HEK293 (cell line): ENCODE measurements at regions not wholly inside any gene's neighbourhood (a gene's known extent, or its start where the extent isn't known, plus 50 kb on each side); places are given as distances from the start of the nearest gene placed in this dataset.

ENCODE experiments used
- CTCF ChIA-PET: fragments of 350-600 bp; formaldehyde crosslinking; extraction: SDS; loops from one replicate; lab custom pipeline; 2021; ENCODE audit warnings: antibody characterized with exemption; lab: Yijun Ruan, JAX
- POLR2A ChIA-PET: fragments of 300-600 bp; formaldehyde crosslinking; extraction: SDS; loops from one replicate; lab custom pipeline; 2020; ENCODE audit warnings: antibody characterized with exemption, inconsistent platforms; lab: Yijun Ruan, JAX
- H3K27ac ChIP-seq: fragments of 200-500 bp; sonication (Bioruptor generic); 2 replicates; pipeline ENCODE4 v1.5.1; 2014; ENCODE audit warnings: low read depth, low read length, control low read depth, inconsistent platforms; ENCODE audit errors: extremely low read depth
- H3K36me3 ChIP-seq, 2 experiments: fragments of 200-500 bp in 1 of 2; sonication (Bioruptor generic) in 1 of 2; 1 replicate in 1 of 2; 2 replicates in 1 of 2; pipeline ENCODE4 v1.5.1; 2014 to 2017; ENCODE audit warnings: inconsistent platforms in 2 of 2, low read length in 2 of 2; ENCODE audit not compliant: control insufficient read depth in 2 of 2, insufficient read depth in 1 of 2
- H3K4me1 ChIP-seq: fragments of 200-500 bp; sonication (Bioruptor generic); 2 replicates; pipeline ENCODE4 v1.5.1; 2014; ENCODE audit warnings: mild to moderate bottlenecking, low read length, inconsistent platforms; ENCODE audit not compliant: control insufficient read depth, insufficient read depth
- H3K4me3 ChIP-seq: 2 replicates; pipeline ENCODE4 v1.5.1; 2011; ENCODE audit warnings: low read depth, mild to moderate bottlenecking, control low read depth, low read length, moderate library complexity
- H3K9me3 ChIP-seq: fragments of 200-500 bp; sonication (Bioruptor generic); 2 replicates; pipeline ENCODE4 v1.5.1; 2014; ENCODE audit warnings: low read depth, low read length, inconsistent platforms; ENCODE audit not compliant: control insufficient read depth, insufficient read depth
- AEBP2 ChIP-seq: fragments of 450-650 bp; formaldehyde crosslinking; IDR thresholded peaks from 2 replicates; pipeline ENCODE4 v1.5.1; 2016; ENCODE audit warnings: missing biosample characterization, missing genetic modification characterization, borderline replicate concordance
- BCL11B ChIP-seq: fragments of 450-650 bp; formaldehyde crosslinking; IDR thresholded peaks from 2 replicates; pipeline ENCODE4 v1.5.1; 2016; ENCODE audit warnings: low read depth, missing biosample characterization, missing genetic modification characterization
- HOXD13 ChIP-seq: sonication (generic); formaldehyde crosslinking; IDR thresholded peaks from 2 replicates; pipeline ENCODE4 v1.8.0; 2022; ENCODE audit warnings: missing genetic modification reagents, borderline replicate concordance
- KLF7 ChIP-seq: fragments of 450-650 bp; formaldehyde crosslinking; IDR thresholded peaks from 2 replicates; pipeline ENCODE4 v1.5.1; 2016; ENCODE audit warnings: missing biosample characterization, missing genetic modification characterization, borderline replicate concordance
- SETDB1 ChIP-seq: IDR thresholded peaks from one replicate; pipeline ENCODE4 v1.6.1; 2017; ENCODE audit warnings: mild to moderate bottlenecking, low read length, moderate library complexity, mixed read lengths; ENCODE audit not compliant: insufficient read length
- ZBTB21 ChIP-seq: fragments of 450-650 bp; formaldehyde crosslinking; IDR thresholded peaks from 2 replicates; pipeline ENCODE4 v1.5.1; 2017; ENCODE audit warnings: missing biosample characterization, missing genetic modification characterization
- ZBTB48 ChIP-seq: fragments of 450-650 bp; formaldehyde crosslinking; IDR thresholded peaks from 2 replicates; pipeline ENCODE4 v1.5.1; 2016; ENCODE audit warnings: missing biosample characterization, missing genetic modification characterization
- ZBTB7A ChIP-seq: fragments of 450-650 bp; formaldehyde crosslinking; IDR thresholded peaks from 2 replicates; pipeline ENCODE4 v1.5.1; 2016; ENCODE audit warnings: low read depth, missing biosample characterization, missing genetic modification characterization
- ZBTB8A ChIP-seq: fragments of 450-650 bp; formaldehyde crosslinking; IDR thresholded peaks from 2 replicates; pipeline ENCODE4 v1.5.1; 2016; ENCODE audit warnings: missing biosample characterization, missing genetic modification characterization
- ZNF10 ChIP-seq: fragments of 450-650 bp; formaldehyde crosslinking; IDR thresholded peaks from 2 replicates; pipeline ENCODE4 v1.5.1; 2017; ENCODE audit warnings: missing biosample characterization, missing genetic modification characterization
- ZNF211 ChIP-seq: fragments of 450-650 bp; formaldehyde crosslinking; IDR thresholded peaks from 2 replicates; pipeline ENCODE4 v1.5.1; 2016; ENCODE audit warnings: low read depth, missing biosample characterization, missing genetic modification characterization
- ZNF302 ChIP-seq: fragments of 450-650 bp; formaldehyde crosslinking; IDR thresholded peaks from 2 replicates; pipeline ENCODE4 v1.5.1; 2016; ENCODE audit warnings: missing biosample characterization, missing genetic modification characterization, low read depth
- ZNF324 ChIP-seq: fragments of 450-650 bp; formaldehyde crosslinking; IDR thresholded peaks from 2 replicates; pipeline ENCODE4 v1.5.1; 2016; ENCODE audit warnings: missing biosample characterization, missing genetic modification characterization
- ZNF366 ChIP-seq: fragments of 450-650 bp; formaldehyde crosslinking; conservative IDR thresholded peaks from 2 replicates; pipeline ENCODE4 v1.5.1; 2016; ENCODE audit warnings: missing biosample characterization, missing genetic modification characterization
- ZNF555 ChIP-seq: fragments of 450-650 bp; formaldehyde crosslinking; conservative IDR thresholded peaks from 2 replicates; pipeline ENCODE4 v1.5.1; 2017; ENCODE audit warnings: missing biosample characterization, mild to moderate bottlenecking, missing genetic modification characterization, inconsistent platforms
- ZNF664 ChIP-seq: fragments of 450-650 bp; formaldehyde crosslinking; IDR thresholded peaks from 2 replicates; pipeline ENCODE4 v1.5.1; 2016; ENCODE audit warnings: missing biosample characterization, missing genetic modification characterization
- ZNF670 ChIP-seq: fragments of 450-650 bp; formaldehyde crosslinking; IDR thresholded peaks from 2 replicates; pipeline ENCODE4 v1.5.1; 2016; ENCODE audit warnings: missing biosample characterization, missing genetic modification characterization, low read depth
- ZNF701 ChIP-seq: fragments of 450-650 bp; formaldehyde crosslinking; IDR thresholded peaks from 2 replicates; pipeline ENCODE4 v1.5.1; 2016; ENCODE audit warnings: missing biosample characterization, missing genetic modification characterization
- ZNF707 ChIP-seq: fragments of 450-650 bp; formaldehyde crosslinking; IDR thresholded peaks from 2 replicates; pipeline ENCODE4 v1.5.1; 2016; ENCODE audit warnings: missing biosample characterization, missing genetic modification characterization
- ZSCAN23 ChIP-seq: fragments of 450-650 bp; formaldehyde crosslinking; IDR thresholded peaks from 2 replicates; pipeline ENCODE4 v1.5.1; 2016; ENCODE audit warnings: missing biosample characterization, missing genetic modification characterization
- ZSCAN4 ChIP-seq: fragments of 450-650 bp; formaldehyde crosslinking; IDR thresholded peaks from 2 replicates; pipeline ENCODE4 v1.5.1; 2017; ENCODE audit warnings: missing biosample characterization, missing genetic modification characterization

DNA sequence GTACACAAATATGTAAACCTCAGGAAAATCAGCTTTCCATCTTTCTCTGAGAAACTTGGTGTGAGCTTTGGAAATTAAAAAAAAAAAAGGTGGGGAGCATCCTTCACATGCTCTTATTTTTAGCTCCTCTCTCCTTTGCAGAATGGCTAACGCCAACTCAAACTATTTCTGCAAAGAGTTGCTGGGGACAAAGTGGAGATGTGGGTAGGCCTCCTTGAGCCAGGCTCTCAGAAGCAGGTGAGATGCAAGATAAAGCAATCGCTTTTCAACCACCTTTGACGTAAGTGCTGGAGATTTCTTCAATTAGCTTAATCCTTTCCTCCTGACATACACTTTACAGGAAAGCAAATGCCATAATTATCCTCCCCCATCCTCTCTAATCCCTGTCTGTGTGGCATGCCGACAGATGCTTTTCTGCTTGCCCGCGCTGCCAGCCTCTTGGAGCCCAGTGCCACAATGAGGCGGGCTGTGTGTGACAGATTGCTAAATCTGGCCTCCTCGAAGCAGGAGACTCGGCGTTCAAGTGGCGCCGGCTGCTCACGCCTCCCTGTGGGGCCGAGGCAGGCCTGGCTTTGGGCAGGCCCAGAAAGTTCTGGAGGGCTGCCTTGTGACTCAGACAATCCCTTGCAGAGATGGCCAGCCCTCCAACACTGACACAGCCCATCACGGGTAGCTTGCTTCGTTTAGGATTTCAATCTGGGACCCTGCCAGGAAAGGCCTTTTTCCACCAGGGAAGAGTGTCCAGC lies 64.9 kb upstream of the SOD3 start:
- Histone ChIP-seq H3K4me3 (no peak overlapping the region), H3K4me1 (no peaks in the 10 kb centered on the region), H3K36me3 (no peaks in the 10 kb centered on the region), H3K9me3 (no peaks in the 10 kb centered on the region), H3K27ac (no peak overlapping the region)
- no peak for TF ChIP-seq ZNF707 (tag by site-specific recombination)
- TF ChIP-seq BCL11B = no peak
- no peak for TF ChIP-seq ZBTB8A (tag by site-specific recombination)
- no peak for TF ChIP-seq ZBTB21 (tag by site-specific recombination)
- no peak for TF ChIP-seq KLF7 (tag by site-specific recombination)
- POLR2A ChIA-PET = no interaction called here
- CTCF ChIA-PET = no interaction called here

DNA sequence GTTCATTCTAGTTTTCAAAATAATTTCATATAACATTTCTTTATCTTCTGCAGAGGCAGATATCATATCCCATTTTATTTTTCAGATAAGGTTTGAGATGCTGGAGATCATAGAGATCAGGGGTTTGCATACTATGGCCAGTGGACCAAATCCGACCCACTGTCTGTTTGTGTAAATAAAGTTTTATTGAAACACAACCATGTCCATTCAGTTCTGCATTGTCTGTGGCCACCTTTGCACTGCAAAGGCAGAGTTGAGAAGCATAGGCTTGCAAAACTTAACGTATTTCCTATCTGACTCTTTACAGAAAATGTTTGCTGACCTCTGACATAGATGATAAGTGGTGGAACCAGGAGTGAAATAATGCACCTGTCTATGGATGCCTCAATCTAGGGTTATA lies 63.9 kb upstream of the SOD3 start:
- CTCF ChIA-PET = no interaction called here
- no peak overlapping the region for H3K27ac ChIP-seq
- TF ChIP-seq ZNF211 (tag by site-specific recombination) = no peak
- no peak for TF ChIP-seq ZNF670 (tag by site-specific recombination)
- no peak for TF ChIP-seq ZNF10
- no peak for TF ChIP-seq ZNF555 (tag by site-specific recombination)
- TF ChIP-seq HOXD13 (CRISPR knock-in tag) = no peak
- TF ChIP-seq ZNF324 (tag by site-specific recombination) = no peak
- TF ChIP-seq ZSCAN23 (tag by site-specific recombination) = no peak
- no peak for TF ChIP-seq ZNF701
- no peak for TF ChIP-seq ZBTB7A (tag by site-specific recombination)
- TF ChIP-seq ZNF366 (tag by site-specific recombination) = no peak
- no peak for TF ChIP-seq ZNF664 (tag by site-specific recombination)
- H3K9me3 ChIP-seq = no peaks in the 10 kb centered on the region
- H3K36me3 ChIP-seq = no peaks in the 10 kb centered on the region
- POLR2A ChIA-PET = no interaction called here
- H3K4me3 ChIP-seq = no peak overlapping the region
- H3K4me1 ChIP-seq = no peaks in the 10 kb centered on the region

GRCh38 chr4:24734511-24734910 lies 60.9 kb upstream of the SOD3 start:
- TF ChIP-seq ZBTB48 (no peak), ZNF302 (tag by site-specific recombination) (no peak), AEBP2 (tag by site-specific recombination) (no peak), ZSCAN4 (tag by site-specific recombination) (no peak), SETDB1 (no peak)
- POLR2A ChIA-PET = no interaction called here
- Histone ChIP-seq H3K27ac (no peak overlapping the region), H3K4me1 (no peaks in the 10 kb centered on the region), H3K36me3 (no peaks in the 10 kb centered on the region), H3K4me3 (no peak overlapping the region), H3K9me3 (no peaks in the 10 kb centered on the region)
- CTCF ChIA-PET = interaction anchor here (0.6 kb wide), 1 partner anchor 1792 kb away, joined by 3 read pairs; no protein-coding TSS in a partner anchor
